IPS-NIHi11 (cell line): ENCODE measurements at regions not wholly inside any gene's neighbourhood (a gene's known extent, or its start where the extent isn't known, plus 50 kb on each side); places are given as distances from the start of the nearest gene placed in this dataset.
A peak's percentile ranks its signal among the peaks of the same experiment; 100 is the strongest.

ENCODE experiments used
- DNase-seq: peaks from one replicate; pipeline ENCODE4 v3.0.0; 2012; ENCODE audit warnings: mixed read lengths, low spot score

DNA sequence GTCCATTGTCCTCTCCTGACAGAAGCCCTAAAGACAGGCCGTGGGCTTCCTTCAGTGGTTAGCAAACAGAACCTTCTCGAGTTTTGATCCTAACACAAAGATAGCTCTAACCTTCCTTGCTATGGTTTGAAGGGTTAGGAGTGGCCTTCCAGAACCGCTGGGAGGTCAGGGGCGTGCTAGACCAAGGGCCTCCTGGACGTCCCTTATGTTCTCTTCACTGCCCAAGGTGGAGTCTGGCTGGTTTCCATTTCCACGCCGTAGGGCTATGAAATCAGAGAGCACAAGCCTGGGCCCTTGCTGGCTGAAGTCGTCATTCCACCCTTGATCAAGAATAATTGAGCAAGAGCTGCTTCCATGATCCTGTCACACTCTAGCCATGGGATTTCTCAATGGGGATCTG, 475.1 kb downstream of the SHQ1 start:
- DNase-seq: no peak

DNA sequence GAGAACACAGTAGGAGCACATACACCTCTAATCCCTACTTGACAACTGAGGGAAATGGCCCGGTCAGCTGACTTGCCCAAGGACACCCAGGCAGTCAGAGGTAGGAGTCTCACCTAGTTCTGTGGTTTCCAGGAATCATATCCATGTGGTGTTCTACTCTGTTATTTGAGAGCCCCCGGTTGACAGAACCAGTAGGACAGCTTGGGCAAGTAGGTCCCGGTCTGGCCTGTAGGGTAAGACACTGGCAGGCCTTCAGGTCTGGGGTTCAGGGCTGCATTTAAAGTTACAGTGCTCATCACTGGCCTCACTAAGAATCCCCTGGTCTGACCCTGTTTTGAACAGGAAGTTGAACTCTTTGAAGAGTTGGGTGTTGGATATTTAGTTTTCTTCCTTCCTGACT, 476.1 kb downstream of the SHQ1 start:
- DNase-seq: no peak

DNA sequence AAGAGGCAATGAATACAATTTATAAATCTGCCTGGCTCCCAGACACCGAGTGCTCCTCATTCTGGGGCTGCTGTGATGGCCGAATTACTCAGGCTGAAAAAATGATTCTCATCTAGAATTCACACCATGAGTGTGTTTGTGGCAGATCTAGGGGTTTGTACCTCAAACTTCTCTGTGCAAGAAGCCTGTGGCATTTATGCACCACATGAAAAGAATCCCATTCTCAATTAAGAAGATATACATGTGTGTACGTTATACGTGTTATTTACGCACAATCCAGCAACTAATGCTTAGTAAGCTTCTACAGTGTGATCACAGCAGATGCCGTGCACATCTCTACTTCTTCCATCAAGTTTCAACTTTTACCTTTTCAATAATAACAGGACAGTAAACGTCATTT, 476.8 kb downstream of the SHQ1 start:
- DNase-seq: no peak

DNA sequence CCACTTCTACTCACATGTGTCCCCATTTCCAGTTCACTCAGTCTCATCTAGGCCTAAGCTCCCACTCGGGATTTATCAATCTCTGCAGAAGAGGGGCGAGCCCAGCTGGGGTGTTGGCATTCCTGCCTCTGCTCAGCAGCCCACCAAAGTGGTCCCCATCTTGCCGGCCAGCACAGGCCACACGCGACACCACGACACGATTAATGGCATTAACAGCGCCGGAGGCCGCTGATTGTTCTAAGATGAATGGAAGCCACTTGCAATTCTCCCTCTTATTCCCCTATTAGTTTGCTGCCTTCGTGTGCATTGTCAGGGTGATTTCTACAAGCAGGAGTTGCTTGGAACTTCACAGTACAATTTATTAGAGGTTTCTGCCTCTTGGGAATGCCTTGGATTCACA, 477.3 kb downstream of the SHQ1 start:
- DNase-seq: no peak

DNA sequence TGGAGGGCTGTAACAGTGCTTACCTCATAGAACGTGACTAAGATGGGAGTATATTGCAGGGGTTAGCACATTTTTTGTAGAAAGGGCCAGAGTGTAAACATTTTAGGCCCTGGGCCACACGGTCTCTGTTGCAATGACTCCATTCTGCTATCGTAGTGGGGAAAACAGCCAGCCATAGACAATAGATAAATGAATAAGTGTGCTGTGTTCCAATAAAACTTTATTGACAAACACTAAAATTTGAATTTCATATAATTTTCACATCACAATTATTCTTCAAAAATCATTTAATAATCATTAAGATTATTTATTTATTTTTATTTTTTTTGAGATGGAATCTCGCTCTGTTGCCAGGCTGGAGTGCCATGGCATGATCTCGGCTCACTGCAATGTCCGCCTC, 478.6 kb downstream of the SHQ1 start:
- DNase-seq: no peak

DNA sequence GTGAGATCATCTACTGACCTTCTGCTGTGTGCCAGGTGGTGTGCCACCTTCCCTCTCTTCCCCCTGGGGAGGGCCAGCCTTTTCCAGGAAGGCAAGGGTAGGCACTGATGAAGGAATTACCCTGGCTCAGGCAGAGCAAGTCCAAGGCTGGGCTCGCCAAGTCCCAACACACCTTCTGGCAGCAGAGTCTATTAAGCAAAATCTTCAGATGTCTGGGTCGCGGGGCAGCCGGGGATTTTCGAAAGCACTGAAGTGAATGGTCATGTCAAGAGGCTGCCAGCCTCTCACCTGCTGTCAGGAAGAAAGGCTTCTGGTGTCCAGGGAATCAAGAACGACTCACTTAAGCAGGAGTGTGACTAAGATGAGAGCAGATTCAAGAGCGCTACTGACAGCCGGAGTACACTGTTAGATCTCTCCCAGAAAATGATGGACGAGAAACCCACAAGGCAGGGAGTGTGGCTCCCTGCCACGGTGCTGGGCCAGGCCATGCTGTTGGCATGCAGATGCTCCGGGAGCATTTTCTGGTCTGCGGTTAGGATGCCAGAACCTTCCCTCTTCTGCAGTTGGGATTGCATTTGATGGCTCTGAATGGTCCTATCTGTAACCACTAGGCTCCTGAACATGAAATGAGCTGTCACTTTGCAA, 479.8 kb downstream of the SHQ1 start:
- DNase-seq: no peak

DNA sequence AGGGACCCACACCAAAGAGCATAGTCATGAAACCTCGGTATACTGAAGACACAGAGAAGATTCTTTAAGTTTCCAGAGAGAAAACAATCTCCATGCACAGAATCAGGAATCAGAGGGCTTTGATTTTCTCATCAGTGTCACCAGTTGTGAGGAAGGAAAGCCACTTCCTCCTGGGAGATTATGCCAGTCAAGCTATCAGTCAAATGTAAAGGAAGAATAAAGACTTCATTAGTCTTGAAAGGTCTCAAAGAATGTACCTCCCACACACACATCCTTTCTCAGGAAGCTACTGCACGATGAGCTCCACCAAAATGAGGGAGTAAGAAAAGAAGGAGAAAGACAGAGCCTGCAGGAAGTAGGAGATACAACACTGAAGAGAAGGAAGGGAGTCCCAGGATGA, 486.3 kb downstream of the SHQ1 start:
- no peak for DNase-seq

DNA sequence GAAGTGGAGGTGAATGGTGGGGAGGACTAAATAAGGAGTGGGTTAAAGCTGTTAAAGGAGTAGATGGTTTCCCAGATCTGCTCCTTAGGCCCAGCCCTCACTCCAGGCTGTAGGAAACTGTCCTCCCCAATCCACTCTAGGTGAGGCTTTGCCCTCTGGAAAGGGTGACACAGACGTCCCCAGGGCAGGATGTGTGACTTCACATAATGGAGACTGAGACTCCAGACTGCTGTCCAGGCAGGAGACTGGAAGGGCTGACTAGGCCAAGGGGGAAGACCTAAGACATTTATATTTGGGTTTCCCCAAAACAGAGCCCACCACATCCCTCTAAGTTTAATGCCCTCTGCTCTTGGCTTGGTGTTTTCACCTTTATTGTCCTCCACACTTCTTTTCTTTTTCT, 488.5 kb downstream of the SHQ1 start:
- DNase-seq: no peak

DNA sequence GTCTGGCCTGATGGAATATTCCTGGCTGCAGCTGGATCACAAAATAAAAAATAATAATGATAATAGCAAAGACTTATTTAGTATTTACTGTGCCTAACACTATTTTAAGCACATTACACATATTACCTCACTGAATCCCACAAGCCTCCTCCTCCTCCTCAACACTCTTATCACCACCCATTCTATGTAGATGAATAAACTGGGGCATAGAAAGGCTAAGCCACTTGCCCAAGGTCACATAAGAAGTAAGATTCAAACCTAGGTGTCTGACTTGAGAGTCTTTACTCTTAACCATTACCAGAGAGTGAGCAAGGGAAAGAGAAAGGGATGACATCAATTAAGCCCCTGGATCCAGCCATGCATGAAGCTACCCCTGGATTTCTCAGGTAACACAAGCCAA, 493.1 kb downstream of the SHQ1 start:
- no peak for DNase-seq

DNA sequence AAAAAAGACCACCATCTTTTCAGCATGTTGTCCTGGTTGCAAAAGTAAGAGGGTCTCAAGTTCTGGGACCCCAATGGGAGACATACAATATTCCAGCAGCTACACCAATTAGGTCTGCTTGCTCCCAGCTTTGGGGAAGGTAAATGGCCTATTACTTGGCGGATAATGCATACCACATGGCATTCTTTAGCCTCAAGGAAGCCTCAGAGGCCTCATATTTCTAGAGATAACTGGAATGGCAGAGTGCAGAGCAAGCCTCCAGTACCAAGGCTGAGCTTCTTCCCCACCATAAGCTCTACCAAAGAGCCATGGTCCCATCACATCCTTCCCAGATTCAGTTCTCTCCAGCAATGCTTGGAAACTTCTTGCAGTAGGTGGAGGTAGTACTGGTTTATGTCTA, 493.8 kb downstream of the SHQ1 start:
- no peak for DNase-seq

DNA sequence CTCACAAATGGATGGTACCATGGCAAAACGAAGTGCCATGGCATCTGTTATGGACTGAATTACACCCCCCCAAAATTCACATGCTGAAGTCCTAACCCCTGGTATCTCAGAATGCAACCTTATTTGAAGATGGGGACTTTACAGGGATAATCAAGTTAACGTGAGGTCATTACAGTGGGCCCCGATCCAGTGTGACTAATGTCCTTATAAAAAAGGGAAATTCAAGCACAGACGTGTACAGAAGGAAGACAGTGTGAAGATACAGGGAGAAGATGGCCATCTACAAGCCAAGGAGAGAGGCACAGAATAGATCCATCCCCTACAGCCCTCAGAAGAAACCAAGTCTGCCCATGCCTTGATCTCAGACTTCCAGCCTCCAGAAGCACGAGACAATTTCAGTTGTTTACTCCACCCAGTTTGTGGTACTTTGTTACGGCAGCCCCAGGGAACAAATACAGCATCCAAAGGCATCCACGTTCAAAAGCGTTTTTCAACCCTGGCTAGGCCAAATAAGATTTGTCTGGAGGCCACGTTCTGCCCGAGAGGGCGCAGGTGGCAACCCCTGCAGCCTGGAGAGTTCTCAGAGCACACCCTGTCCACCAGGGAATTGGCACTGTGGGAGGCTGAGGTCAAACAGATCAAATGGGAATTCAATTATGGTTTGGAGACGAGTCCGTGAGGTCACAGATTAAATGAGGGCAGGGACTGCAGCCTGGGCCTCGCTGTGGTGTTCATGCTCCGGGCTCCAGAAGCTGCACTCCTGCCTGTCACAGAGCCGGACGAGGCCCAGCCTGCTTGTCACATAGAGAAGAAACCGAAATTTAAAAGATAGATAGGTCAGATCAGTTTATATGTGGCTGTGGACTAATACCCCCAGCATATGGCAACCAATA, 494.8 kb downstream of the SHQ1 start:
- DNase-seq: no peak

DNA sequence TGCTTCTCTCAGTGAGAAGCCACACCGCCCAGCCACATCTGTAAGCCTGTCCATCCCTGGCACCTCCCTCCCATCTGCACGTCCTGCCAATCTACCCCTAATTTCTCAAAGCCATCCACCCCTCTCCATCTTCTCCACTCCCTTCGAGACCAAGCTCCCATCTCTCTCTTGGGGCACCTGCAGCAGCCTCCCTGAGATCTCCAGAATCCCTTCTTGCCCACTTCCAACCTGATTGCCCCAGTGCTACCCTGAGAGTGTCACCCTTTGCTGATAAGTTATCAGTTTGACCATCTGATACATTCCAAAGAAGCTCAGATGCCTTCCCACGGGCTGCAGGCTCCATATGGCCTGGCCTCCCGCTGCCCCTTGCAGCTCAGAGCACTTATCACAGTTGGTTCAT, 496.1 kb downstream of the SHQ1 start:
- DNase-seq: no peak

DNA sequence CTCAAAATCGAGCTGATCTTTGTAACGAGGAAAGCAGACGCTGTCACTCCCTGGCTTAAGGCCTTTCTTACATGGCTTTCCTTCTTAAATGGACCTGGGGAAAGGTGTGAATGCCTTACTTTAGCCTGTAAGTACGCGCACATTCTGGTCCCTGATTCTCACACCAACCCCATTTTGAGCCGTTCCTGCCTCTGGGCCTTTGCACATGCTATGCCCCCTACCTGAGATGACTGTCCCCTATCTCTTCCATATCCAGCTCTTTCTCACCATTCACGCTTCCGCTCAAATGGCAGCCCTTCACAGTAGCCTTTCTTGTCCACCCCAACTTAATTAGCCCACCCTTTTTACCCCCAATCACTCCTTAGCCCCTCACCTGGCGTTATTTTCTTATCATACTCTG, 496.7 kb downstream of the SHQ1 start:
- DNase-seq: no peak

DNA sequence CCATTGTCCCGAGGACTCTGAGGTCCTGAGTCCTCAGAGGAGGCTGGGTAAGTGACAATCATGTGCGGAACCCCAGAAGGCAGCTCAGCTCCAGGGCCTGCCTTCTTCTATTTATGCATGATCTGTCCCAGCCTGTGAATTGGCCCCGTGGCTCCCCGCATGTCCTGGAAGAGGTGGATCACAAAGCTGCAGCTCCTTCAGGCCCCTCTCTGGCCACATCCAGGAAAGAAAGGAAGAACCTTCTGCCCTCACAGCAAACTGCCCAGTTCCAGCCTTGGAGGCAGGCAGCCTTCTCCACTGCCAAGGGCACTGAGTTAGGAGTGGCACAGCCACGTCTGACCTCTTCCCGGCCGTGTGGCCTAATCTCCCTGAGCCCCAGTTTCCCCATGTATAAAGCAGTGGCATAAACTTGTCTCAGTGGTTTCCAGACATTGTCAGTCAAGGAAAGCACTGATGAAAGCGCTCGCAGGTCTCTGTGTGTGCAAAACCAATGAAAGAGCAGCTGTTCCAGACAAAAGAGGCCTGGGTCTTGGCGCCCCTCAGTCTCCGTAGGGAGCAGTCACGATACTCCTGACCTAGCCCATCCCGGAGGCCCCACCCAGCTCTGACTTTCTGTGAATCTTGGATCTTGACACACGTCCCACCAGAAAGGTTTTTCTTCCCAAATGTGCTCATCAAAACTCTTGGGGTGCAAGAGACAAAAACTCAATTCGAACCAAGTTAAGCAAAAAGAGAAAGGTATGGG, 497.3 kb downstream of the SHQ1 start:
- DNase-seq: no peak

DNA sequence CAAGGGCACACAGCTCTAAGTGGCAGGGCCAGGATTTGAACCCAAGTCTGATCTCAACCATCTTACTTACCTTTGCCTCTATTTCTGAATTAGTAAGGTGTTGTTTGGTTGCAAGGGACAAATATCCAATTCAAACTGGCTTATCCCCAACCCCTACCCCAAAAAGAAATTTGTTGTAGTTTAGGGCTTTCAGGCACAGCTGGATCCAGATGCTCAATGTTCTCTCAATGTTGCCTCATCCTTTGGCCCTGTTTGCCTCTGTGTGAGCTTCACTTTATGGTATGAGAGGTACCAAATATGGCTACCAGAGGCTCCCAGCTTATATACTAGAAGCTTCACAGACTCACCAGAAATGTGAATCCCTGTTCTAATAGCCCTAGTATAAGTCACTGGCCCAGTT, 499.9 kb downstream of the SHQ1 start:
- no peak for DNase-seq

DNA sequence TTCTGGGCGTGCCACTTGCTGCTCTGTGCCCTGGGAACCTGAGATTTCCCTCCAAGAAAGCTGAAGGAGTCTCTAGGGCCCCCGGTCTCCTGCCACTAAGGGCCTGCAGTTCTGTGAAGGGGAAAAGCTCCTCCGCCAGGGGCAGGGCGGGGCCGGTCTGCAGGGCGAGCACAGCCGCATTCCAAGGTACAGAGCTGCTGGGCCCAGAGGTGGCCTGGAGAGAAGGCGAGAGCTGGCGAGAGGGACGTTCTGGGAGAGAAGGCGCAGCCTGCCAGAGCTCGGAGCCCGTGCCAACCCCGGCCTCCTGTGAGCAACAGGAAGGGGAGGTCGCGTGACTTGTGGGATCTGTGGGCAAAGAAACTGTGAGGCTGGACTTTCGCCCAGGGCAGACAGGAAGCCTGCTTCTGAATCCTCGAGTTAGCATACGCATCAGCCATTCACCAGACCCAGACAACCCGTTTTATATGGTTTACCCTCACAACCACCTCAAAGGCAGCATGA, 500.4 kb downstream of the SHQ1 start:
- DNase-seq: peak; percentile 82

DNA sequence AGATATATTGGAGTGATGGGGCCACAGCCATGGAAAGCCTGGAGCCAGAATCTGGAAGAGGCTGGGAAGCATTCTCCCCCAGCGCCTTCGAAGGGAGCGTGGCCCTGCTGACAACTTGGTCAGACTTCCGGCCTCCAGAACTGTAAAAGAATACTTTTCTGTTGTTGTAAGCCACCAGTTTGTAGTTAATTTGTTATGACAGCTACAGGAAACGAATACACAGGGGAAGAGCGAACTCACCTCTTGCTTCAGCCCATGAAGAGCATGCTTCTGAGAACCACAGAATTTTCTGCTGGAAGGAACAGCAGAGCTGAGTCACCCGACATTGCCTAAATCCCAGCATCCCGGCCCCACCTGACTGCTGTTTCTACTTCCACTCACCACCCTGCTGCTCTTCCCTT, 501.7 kb downstream of the SHQ1 start:
- no peak for DNase-seq

DNA sequence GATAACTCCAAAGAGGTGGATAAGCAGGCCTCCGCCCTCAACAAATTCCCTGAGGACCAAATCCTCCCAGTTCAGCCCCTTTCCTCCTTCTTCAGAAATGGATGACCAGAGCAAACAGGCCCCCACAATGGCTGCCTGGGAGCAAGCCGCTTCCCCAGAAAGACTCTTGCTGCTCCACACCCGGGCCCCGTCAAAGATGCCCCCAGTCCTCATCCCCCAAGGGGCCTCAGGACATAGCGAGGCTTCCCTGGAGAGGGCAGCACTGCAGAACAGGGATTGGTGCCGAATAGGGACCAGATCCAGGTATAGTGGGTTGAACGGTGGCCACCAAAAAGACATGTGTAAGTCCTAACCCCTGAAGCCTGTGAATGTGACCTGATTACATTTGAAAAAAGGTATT, 502.3 kb downstream of the SHQ1 start:
- DNase-seq: no peak

DNA sequence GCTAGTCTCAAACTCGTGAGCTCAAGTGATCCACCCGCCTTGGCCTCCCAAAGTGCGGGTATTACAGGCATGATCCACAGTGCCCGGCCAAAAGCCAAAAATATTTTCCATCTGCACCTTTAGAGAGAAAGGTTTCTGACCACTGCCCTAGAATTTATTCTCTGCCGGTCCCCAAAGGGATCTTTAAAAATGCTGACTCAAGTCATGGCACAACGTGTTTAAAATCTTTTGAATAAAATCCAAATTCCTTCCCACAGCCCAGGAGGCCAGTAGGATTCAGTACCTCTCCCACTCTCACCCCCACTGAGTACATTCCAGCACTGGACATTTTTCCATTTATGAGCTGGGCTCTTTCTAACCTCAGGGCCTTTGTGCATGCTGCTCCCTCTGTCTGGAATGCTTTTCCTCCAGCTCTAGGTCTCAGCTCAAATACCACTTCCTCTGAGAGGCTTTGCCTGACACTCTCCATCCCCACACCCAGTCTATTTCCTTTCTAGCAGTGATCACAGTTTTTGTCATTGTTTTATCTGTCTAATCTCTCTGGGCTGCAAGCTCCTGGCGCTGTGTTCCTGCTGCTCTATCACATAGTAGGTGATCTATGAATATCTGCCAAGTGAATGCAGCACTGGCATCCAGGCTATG, 502.9 kb downstream of the SHQ1 start:
- DNase-seq: no peak

DNA sequence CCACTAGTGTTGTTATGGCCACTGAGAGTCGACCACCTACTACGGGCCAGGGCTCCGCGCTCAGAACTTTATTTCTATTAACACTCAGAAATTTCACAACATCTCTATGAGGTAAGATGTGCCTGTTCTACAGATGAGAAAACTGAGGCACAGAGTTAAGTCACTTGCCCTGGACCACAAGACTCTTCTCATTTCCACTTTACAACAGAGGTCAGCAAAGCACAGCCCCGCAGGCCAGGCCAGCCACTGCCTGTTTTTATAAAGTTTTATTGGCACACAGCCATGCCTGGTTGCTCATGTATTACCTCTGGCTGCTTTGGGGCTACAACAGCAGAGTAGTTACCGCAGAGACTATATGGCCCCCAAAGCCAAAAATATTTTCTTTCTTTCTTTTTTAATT, 503.6 kb downstream of the SHQ1 start:
- no peak for DNase-seq

DNA sequence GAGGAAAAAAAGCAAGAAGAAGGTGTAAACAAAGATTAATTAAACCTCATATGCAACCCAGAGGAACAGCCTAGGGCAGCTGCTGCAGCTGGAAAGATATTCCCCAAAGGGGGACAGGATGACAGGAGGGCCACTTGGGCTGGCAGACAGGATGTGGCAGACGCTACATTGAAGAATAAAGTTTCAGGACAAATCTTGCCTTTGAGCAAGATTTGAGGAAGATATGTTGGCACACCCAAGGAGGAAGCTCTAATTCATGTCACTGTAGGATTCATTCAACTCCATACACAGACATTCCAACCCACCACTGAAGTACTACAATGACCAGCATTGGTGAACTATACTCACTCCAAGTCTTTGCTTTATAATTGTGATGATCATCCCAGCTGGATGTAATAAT, 504.0 kb downstream of the SHQ1 start:
- no peak for DNase-seq

DNA sequence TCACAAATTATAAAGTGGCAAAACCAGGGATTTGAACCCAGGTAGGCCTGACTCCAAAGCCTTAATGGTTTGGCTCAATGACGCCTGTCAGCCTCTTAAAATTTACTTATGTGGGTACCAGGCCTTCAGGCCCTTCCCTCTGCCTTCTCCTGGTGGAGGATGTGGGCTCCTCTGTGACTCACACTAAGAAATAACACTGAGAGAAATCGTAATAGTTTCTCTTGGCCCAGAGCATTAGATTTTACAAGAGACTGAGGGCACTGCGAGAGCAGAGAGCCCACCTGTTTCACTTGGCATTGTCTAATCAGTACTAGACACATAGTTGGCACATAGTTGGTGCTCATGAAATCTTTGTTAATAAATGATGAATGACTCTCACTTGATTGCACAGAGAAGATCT, 505.2 kb downstream of the SHQ1 start:
- no peak for DNase-seq
